HUES64 (cell line): ENCODE measurements at regions not wholly inside any gene's neighbourhood (a gene's known extent, or its start where the extent isn't known, plus 50 kb on each side); places are given as distances from the start of the nearest gene placed in this dataset.

Source experiments
- H3K27ac ChIP-seq: 2 replicates; pipeline ENCODE4 v1.7.0; 2013; ENCODE audit warnings: low read depth, low read length, inconsistent platforms
- H3K27me3 ChIP-seq: 2 replicates; pipeline ENCODE4 v1.6.1; 2013; ENCODE audit warnings: mild to moderate bottlenecking, low read length; ENCODE audit not compliant: insufficient read depth
- H3K36me3 ChIP-seq: 2 replicates; pipeline ENCODE4 v1.6.1; 2013; ENCODE audit warnings: mild to moderate bottlenecking, low read length; ENCODE audit not compliant: insufficient read depth
- H3K4me1 ChIP-seq: 2 replicates; pipeline ENCODE4 v1.6.1; 2013; ENCODE audit warnings: mild to moderate bottlenecking, low read length, moderate library complexity; ENCODE audit not compliant: insufficient read depth
- H3K4me3 ChIP-seq: 2 replicates; pipeline ENCODE4 v1.5.1; 2013; ENCODE audit warnings: mild to moderate bottlenecking, low read length, moderate library complexity
- H3K9ac ChIP-seq: 2 replicates; pipeline ENCODE4 v1.6.1; 2013; ENCODE audit warnings: mild to moderate bottlenecking, low read depth, low read length
- H3K9me3 ChIP-seq: 2 replicates; pipeline ENCODE4 v1.6.1; 2013; ENCODE audit warnings: low read depth, low read length; ENCODE audit not compliant: insufficient read depth
- WGBS: fragments of 150-250, 120-280 bp; methylation state at CpG from one replicate; pipeline ENCODE4 v1.1.7; 2013; ENCODE audit warnings: missing lambda C conversion rate; 5-methylcytosine and 5-hydroxymethylcytosine counted together

- WGBS: 95% methylated on average over 2 of the region's 2 CpGs
- Histone ChIP-seq H3K36me3 (no peaks in the 10 kb centered on the region), H3K4me1 (no peaks in the 10 kb centered on the region), H3K27ac (no peak overlapping the region), H3K9ac (no peak overlapping the region), H3K27me3 (no peaks in the 10 kb centered on the region), H3K9me3 (no peaks in the 10 kb centered on the region), H3K4me3 (no peak overlapping the region)
These were observed 71.6 kb upstream of the SLITRK1 start for GRCh38 chr13:83953916-83954315.

- no peak overlapping the region for H3K9ac ChIP-seq
- H3K27ac ChIP-seq: no peak overlapping the region
- no CpG with 5 or more reads among the region's 1 CpG for WGBS
- no peak overlapping the region for H3K4me3 ChIP-seq
- H3K27me3 ChIP-seq: no peaks in the 10 kb centered on the region
- H3K9me3 ChIP-seq: no peaks in the 10 kb centered on the region
- H3K4me1 ChIP-seq: no peaks in the 10 kb centered on the region
- no peaks in the 10 kb centered on the region for H3K36me3 ChIP-seq
These were observed 68.0 kb upstream of the SLITRK1 start for GRCh38 chr13:83950293-83950692.

DNA sequence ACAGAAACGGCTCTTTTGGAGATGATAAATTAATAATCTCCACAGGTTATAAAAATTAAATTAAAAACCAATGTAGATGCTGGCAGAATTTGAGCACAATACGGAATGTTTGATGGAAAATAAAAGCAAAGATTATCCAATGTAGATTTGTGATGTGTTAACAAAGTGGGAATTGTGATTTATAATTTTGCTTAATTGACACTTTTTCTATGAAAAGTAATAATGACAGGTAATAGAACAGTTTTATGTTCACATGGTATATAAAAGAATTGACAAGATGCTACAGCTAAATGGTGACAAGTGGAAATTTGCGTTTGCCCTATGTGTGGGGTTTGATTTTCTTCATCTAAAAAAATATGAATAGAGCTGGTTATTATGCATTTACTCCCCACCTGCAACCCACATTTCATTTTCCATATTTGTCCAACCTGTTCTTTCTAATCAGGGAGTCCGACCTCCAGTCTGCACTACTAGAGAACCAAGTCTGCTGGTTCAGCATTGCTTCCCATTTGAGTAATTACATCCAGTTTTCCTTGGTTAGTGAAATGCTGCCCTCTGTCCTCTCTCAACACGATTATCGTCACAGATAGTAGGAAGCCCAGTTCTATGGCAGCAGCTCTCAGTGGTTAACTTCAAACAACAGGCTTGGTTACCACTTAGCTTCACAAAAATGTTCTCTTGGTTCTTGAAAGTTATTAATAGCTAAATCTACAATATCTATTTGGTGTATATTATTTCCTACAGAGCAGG lies 61.4 kb upstream of the SLITRK1 start:
- Histone ChIP-seq H3K27me3 (no peaks in the 10 kb centered on the region), H3K27ac (no peak overlapping the region), H3K4me1 (no peaks in the 10 kb centered on the region; the same call in 1 of the 2 replicates), H3K9ac (no peak overlapping the region), H3K36me3 (peaks cover 7% of the 10 kb centered on the region; the same call in 1 of the 2 replicates), H3K4me3 (no peak overlapping the region), H3K9me3 (peaks cover 13% of the 10 kb centered on the region)
- 76% methylated on average over 5 of the region's 6 CpGs for whole genome bisulfite sequencing

DNA sequence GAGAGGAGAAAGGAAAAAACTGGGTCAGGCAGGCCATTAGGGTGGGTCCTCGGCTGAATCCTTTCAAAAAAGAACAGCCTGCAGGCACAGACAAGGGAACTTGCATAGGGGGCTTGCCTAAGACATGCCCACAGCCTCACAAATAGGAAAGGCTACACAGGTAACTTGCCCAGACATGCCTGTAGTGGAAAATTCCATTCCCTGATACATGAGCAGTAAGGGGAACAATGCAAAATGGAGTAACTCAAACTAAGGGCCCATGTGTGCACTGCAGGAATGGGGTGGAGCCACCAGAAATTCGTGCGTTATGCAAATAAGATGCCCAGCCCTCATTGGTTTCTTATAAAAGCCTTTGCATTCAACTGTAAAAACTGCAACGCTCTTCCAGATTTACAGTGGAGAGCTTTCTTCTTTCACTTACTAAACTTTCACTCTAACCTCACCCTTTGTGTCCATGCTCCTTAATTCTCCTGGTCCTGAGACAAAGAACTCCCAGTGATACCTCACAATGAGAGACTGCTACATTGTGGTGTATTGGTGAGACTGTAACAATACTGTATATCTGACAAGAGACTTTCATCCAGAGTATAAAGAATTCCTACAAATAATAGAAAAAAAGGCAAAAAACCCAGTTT lies 59.5 kb upstream of the SLITRK1 start:
- peak overlapping the region; percentile 45; the same call in 1 of the 2 replicates for H3K27ac ChIP-seq
- peaks cover 7% of the 10 kb centered on the region; the same call in 1 of the 2 replicates for H3K36me3 ChIP-seq
- H3K4me3 ChIP-seq: no peak overlapping the region
- H3K27me3 ChIP-seq: no peaks in the 10 kb centered on the region
- WGBS: 90% methylated on average over 4 of the region's 4 CpGs
- no peak overlapping the region for H3K9ac ChIP-seq
- H3K9me3 ChIP-seq: peaks cover 13% of the 10 kb centered on the region
- peaks cover 16% of the 10 kb centered on the region for H3K4me1 ChIP-seq

DNA sequence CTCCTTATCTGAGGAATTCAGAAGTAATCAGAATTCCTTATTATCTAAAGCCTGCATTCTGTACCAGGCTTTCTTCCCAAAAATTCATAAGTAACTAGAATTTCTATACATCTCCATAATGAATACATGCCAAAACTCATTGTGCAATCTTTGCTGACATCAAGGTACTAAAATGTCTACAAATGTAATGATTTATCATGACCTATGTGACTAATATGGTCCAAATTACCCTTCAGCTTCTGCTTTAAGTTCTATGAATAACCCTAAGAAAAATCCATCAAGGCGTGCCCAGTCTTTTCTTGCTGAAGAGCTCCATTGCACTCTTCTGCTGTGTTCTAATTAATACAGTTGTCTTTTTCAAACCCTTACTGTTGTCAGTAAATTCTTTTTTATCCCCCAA lies 58.5 kb upstream of the SLITRK1 start:
- Histone ChIP-seq H3K36me3 (peaks cover 7% of the 10 kb centered on the region; the same call in 1 of the 2 replicates), H3K9ac (no peak overlapping the region), H3K4me1 (peaks cover 21% of the 10 kb centered on the region), H3K4me3 (no peak overlapping the region), H3K9me3 (peaks cover 13% of the 10 kb centered on the region), H3K27ac (no peak overlapping the region), H3K27me3 (no peaks in the 10 kb centered on the region)
- 100% methylated on average over 1 of the region's 1 CpG for WGBS

DNA sequence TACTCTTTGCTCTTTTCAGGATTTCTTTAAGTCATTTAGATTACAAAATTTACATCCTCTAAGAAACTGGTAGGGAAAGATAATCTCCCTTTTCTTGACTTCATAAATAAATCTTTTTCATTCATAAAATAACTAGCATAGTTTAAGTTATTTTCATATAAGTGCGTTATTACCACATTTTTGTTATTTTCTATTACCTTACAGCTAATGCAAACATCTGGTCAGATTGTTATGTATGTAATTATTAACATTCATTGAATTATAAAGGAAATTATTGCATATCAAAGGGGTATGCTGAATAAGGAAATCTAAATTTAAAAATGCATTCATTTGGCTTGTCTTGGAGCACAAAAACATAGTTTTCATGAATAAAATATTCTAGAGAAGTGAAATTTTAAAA lies 55.3 kb upstream of the SLITRK1 start:
- Histone ChIP-seq H3K36me3 (peaks cover 7% of the 10 kb centered on the region; the same call in 1 of the 2 replicates), H3K4me3 (no peak overlapping the region), H3K27ac (peak overlapping the region; percentile 67), H3K27me3 (no peaks in the 10 kb centered on the region), H3K9me3 (peaks cover 13% of the 10 kb centered on the region), H3K9ac (no peak overlapping the region), H3K4me1 (peaks cover 21% of the 10 kb centered on the region)
- no CpG with 5 or more reads among the region's 1 CpG for WGBS

GRCh38 chr13:83935566-83935965 lies 53.3 kb upstream of the SLITRK1 start:
- Histone ChIP-seq H3K27ac (no peak overlapping the region), H3K4me1 (peaks cover 21% of the 10 kb centered on the region), H3K27me3 (no peaks in the 10 kb centered on the region), H3K4me3 (no peak overlapping the region), H3K9ac (no peak overlapping the region), H3K36me3 (no peaks in the 10 kb centered on the region), H3K9me3 (no peaks in the 10 kb centered on the region)
- 94% methylated on average over 6 of the region's 6 CpGs for WGBS
